Muscle layer of colon (tissue), 2 donors: ENCODE measurements at regions not wholly inside any gene's neighbourhood (a gene's known extent, or its start where the extent isn't known, plus 50 kb on each side); places are given as distances from the start of the nearest gene placed in this dataset.

ENCODE experiments used
- H3K27ac ChIP-seq: one replicate; pipeline ENCODE4 v1.7.0; 2013; ENCODE audit warnings: low read depth, mild to moderate bottlenecking, low read length, moderate library complexity
- H3K27me3 ChIP-seq, 2 donors: one replicate each; pipeline ENCODE4 v1.7.0; 2013; ENCODE audit warnings: low read length in 2 of 2, mild to moderate bottlenecking in 2 of 2; ENCODE audit not compliant: insufficient read depth in 2 of 2, control insufficient read depth in 1 of 2
- H3K36me3 ChIP-seq: one replicate; pipeline ENCODE4 v1.7.0; 2013; ENCODE audit warnings: mild to moderate bottlenecking, low read length; ENCODE audit not compliant: insufficient read depth
- H3K4me1 ChIP-seq: one replicate; pipeline ENCODE4 v1.7.0; 2013; ENCODE audit warnings: mild to moderate bottlenecking, low read length; ENCODE audit not compliant: insufficient read depth
- H3K4me3 ChIP-seq, 2 donors: one replicate each; pipeline ENCODE4 v1.7.0; 2013; ENCODE audit warnings: low read length in 2 of 2, low read depth in 1 of 2, mild to moderate bottlenecking in 1 of 2, moderate library complexity in 1 of 2
- H3K9ac ChIP-seq: one replicate; pipeline ENCODE4 v1.7.0; 2013; ENCODE audit warnings: low read length
- H3K9me3 ChIP-seq: one replicate; pipeline ENCODE4 v1.7.0; 2013; ENCODE audit warnings: mild to moderate bottlenecking, low read length
- donor health status: abdominal sarcoma.
- donor health status: Adenocarcinoma of cecum.

- H3K27me3 ChIP-seq: no peaks in the 10 kb centered on the region
- H3K27ac ChIP-seq: no peak overlapping the region
- no peak overlapping the region for H3K4me3 ChIP-seq
- no peaks in the 10 kb centered on the region for H3K4me1 ChIP-seq
- H3K36me3 ChIP-seq: no peaks in the 10 kb centered on the region
- H3K9me3 ChIP-seq: no peaks in the 10 kb centered on the region
- no peak overlapping the region for H3K9ac ChIP-seq
Measured at GRCh38 chr5:124446120-124446519, 300.3 kb downstream of the ZNF608 start.

- H3K9me3 ChIP-seq: no peaks in the 10 kb centered on the region
- no peaks in the 10 kb centered on the region for H3K36me3 ChIP-seq
- H3K9ac ChIP-seq: no peak overlapping the region
- H3K27me3 ChIP-seq: no peaks in the 10 kb centered on the region
- no peak overlapping the region for H3K4me3 ChIP-seq
- H3K4me1 ChIP-seq: no peaks in the 10 kb centered on the region
- H3K27ac ChIP-seq: no peak overlapping the region
Measured at GRCh38 chr5:124445070-124445619, 301.3 kb downstream of the ZNF608 start.

- Histone ChIP-seq H3K4me1 (no peaks in the 10 kb centered on the region), H3K9ac (no peak overlapping the region), H3K9me3 (no peaks in the 10 kb centered on the region), H3K36me3 (no peaks in the 10 kb centered on the region), H3K4me3 (no peak overlapping the region), H3K27me3 (no peaks in the 10 kb centered on the region), H3K27ac (no peak overlapping the region)
Measured at GRCh38 chr5:124444147-124444775, 302.2 kb downstream of the ZNF608 start.

GRCh38 chr5:124440471-124440870 is 306.0 kb downstream of the ZNF608 start:
- Histone ChIP-seq H3K4me1 (no peaks in the 10 kb centered on the region), H3K27ac (no peak overlapping the region), H3K27me3 (no peaks in the 10 kb centered on the region), H3K4me3 (no peak overlapping the region), H3K9ac (no peak overlapping the region), H3K9me3 (no peaks in the 10 kb centered on the region), H3K36me3 (no peaks in the 10 kb centered on the region)

- Histone ChIP-seq H3K4me1 (no peaks in the 10 kb centered on the region), H3K27me3 (no peaks in the 10 kb centered on the region), H3K9ac (no peak overlapping the region), H3K4me3 (no peak overlapping the region), H3K27ac (no peak overlapping the region), H3K9me3 (no peaks in the 10 kb centered on the region), H3K36me3 (no peaks in the 10 kb centered on the region)
Measured at GRCh38 chr5:124439609-124440008, 306.8 kb downstream of the ZNF608 start.

GRCh38 chr5:124438903-124439281 is 307.5 kb downstream of the ZNF608 start:
- no peak overlapping the region for H3K9ac ChIP-seq
- no peaks in the 10 kb centered on the region for H3K9me3 ChIP-seq
- no peak overlapping the region for H3K27ac ChIP-seq
- H3K4me1 ChIP-seq: no peaks in the 10 kb centered on the region
- no peaks in the 10 kb centered on the region for H3K27me3 ChIP-seq
- no peak overlapping the region for H3K4me3 ChIP-seq
- no peaks in the 10 kb centered on the region for H3K36me3 ChIP-seq

GRCh38 chr5:124438026-124438902 is 308.2 kb downstream of the ZNF608 start:
- Histone ChIP-seq H3K27ac (no peak overlapping the region), H3K4me1 (no peaks in the 10 kb centered on the region), H3K9me3 (no peaks in the 10 kb centered on the region), H3K36me3 (no peaks in the 10 kb centered on the region), H3K4me3 (no peak overlapping the region), H3K27me3 (no peaks in the 10 kb centered on the region), H3K9ac (no peak overlapping the region)

GRCh38 chr5:124436294-124436693 is 310.1 kb downstream of the ZNF608 start:
- H3K36me3 ChIP-seq: no peaks in the 10 kb centered on the region
- no peak overlapping the region for H3K4me3 ChIP-seq
- H3K27ac ChIP-seq: no peak overlapping the region

GRCh38 chr5:124433170-124433569 is 313.3 kb downstream of the ZNF608 start:
- Histone ChIP-seq H3K4me1 (no peaks in the 10 kb centered on the region), H3K27ac (no peak overlapping the region), H3K9me3 (no peaks in the 10 kb centered on the region), H3K9ac (no peak overlapping the region), H3K27me3 (no peaks in the 10 kb centered on the region), H3K36me3 (no peaks in the 10 kb centered on the region), H3K4me3 (no peak overlapping the region)

More at GRCh38 chr5:124436294-124436693, 310.1 kb downstream of the ZNF608 start:
- no peaks in the 10 kb centered on the region for H3K4me1 ChIP-seq
- H3K9ac ChIP-seq: no peak overlapping the region
- no peaks in the 10 kb centered on the region for H3K27me3 ChIP-seq
- H3K9me3 ChIP-seq: no peaks in the 10 kb centered on the region

- H3K4me1 ChIP-seq: no peaks in the 10 kb centered on the region
- H3K27me3 ChIP-seq: no peaks in the 10 kb centered on the region
- no peak overlapping the region for H3K9ac ChIP-seq
- no peak overlapping the region for H3K27ac ChIP-seq
- H3K36me3 ChIP-seq: no peaks in the 10 kb centered on the region
- no peaks in the 10 kb centered on the region for H3K9me3 ChIP-seq
- no peak overlapping the region for H3K4me3 ChIP-seq
Measured at GRCh38 chr5:124421584-124421983, 324.9 kb downstream of the ZNF608 start.

GRCh38 chr5:124420952-124421351 is 325.5 kb downstream of the ZNF608 start:
- Histone ChIP-seq H3K27ac (no peak overlapping the region), H3K4me3 (no peak overlapping the region), H3K9me3 (no peaks in the 10 kb centered on the region), H3K27me3 (no peaks in the 10 kb centered on the region), H3K9ac (no peak overlapping the region), H3K4me1 (no peaks in the 10 kb centered on the region), H3K36me3 (no peaks in the 10 kb centered on the region)
